Endothelial cell of umbilical vein (primary cell): ENCODE measurements at regions not wholly inside any gene's neighbourhood (a gene's known extent, or its start where the extent isn't known, plus 50 kb on each side); places are given as distances from the start of the nearest gene placed in this dataset.
"Not testable (repeated sequence)": the region's sequence is repeated elsewhere in the genome, so short reads cannot be mapped to it uniquely, and the experiment has no call there.

Experiments used
- BruUV-seq: library from RNA; stranded (reverse); fragments of 400-500 nt; replicated peaks from 2 replicates; lab custom pipeline; 2021; lab: Mats Ljungman, UMichigan
- CTCF ChIA-PET: fragments of 300-600, 350-600 bp; sonication (Branson Sonifier 250); formaldehyde crosslinking; loops from one replicate; lab custom pipeline; 2021; ENCODE audit warnings: antibody characterized with exemption, inconsistent platforms; lab: Charles Lee
- POLR2A ChIA-PET: fragments of 300-600, 350-600 bp; sonication (Branson Sonifier 250); formaldehyde crosslinking; loops from one replicate; lab custom pipeline; 2021; ENCODE audit warnings: antibody characterized with exemption, inconsistent platforms; lab: Charles Lee
- DNase-seq: peaks from one replicate; pipeline ENCODE4 v3.0.0-alpha.2; 2011; ENCODE audit warnings: low read depth, low spot score
- FAIRE-seq: peaks from 2 replicates; lab custom pipeline; 2011; peaks lifted over from hg19 to GRCh38; lab: Jason Lieb, UNC
- H2AFZ ChIP-seq: 2 replicates; pipeline ENCODE4 v1.6.0; 2012; ENCODE audit warnings: low read depth, low read length, control low read depth, inconsistent platforms
- H3K27ac ChIP-seq: 2 replicates; pipeline ENCODE4 v1.5.1; 2011; ENCODE audit warnings: low read depth, mild to moderate bottlenecking, control low read depth, low read length, moderate library complexity; ENCODE audit not compliant: insufficient read depth
- H3K27me3 ChIP-seq, 2 experiments: 2 replicates each; pipeline versions ENCODE4 v1.6.0 to v1.6.1; 2011; ENCODE audit warnings: low read length in 2 of 2, mixed read lengths in 1 of 2; ENCODE audit not compliant: control insufficient read depth in 2 of 2, insufficient read depth in 2 of 2
- H3K36me3 ChIP-seq, 2 experiments: 2 replicates in 1 of 2; 3 replicates in 1 of 2; pipeline ENCODE4 v1.5.1; 2011; ENCODE audit warnings: low read length in 2 of 2, mild to moderate bottlenecking in 1 of 2, moderate library complexity in 1 of 2; ENCODE audit not compliant: control insufficient read depth in 2 of 2, insufficient read depth in 2 of 2; ENCODE audit errors: extremely low read depth in 1 of 2
- H3K4me1 ChIP-seq: 3 replicates; pipeline ENCODE4 v1.5.1; 2011; ENCODE audit warnings: mild to moderate bottlenecking, low read length; ENCODE audit not compliant: control insufficient read depth, insufficient read depth; ENCODE audit errors: extremely low read depth
- H3K4me2 ChIP-seq: 2 replicates; pipeline ENCODE4 v1.6.1; 2011; ENCODE audit warnings: low read length, control low read depth, mixed read lengths; ENCODE audit not compliant: insufficient read depth
- H3K4me3 ChIP-seq, 3 experiments: fragments of 200-600 bp in 1 of 3; sonication (generic), shearing (Covaris generic) in 1 of 3; replicated peaks in 1 of 3; 2 replicates each; pipeline ENCODE4 v1.5.1; 2011 to 2016; ENCODE audit warnings: control low read depth in 3 of 3, low read length in 3 of 3, mild to moderate bottlenecking in 2 of 3, inconsistent platforms in 1 of 3, low read depth in 1 of 3, moderate library complexity in 1 of 3; ENCODE audit not compliant: insufficient read depth in 1 of 3
- H3K79me2 ChIP-seq: 2 replicates; pipeline ENCODE4 v1.6.0; 2012; ENCODE audit warnings: low read length, inconsistent platforms; ENCODE audit not compliant: control insufficient read depth, insufficient read depth
- H3K9ac ChIP-seq: replicated peaks from 2 replicates; pipeline ENCODE3; 2011; ENCODE audit warnings: low read length, control low read depth; ENCODE audit not compliant: insufficient read depth; ENCODE audit errors: extremely low read depth
- H3K9me1 ChIP-seq: replicated peaks from 3 replicates; pipeline ENCODE4 v1.6.0; 2011; ENCODE audit warnings: mild to moderate bottlenecking, low read length; ENCODE audit not compliant: control insufficient read depth, insufficient read depth; ENCODE audit errors: extremely low read depth
- H3K9me3 ChIP-seq: replicated peaks from 2 replicates; pipeline ENCODE4 v1.5.1; 2012; ENCODE audit warnings: low read length, inconsistent platforms; ENCODE audit not compliant: control insufficient read depth, insufficient read depth
- H4K20me1 ChIP-seq: replicated peaks from 2 replicates; pipeline ENCODE3; 2011; ENCODE audit warnings: mild to moderate bottlenecking, low read length; ENCODE audit not compliant: control insufficient read depth, insufficient read depth; ENCODE audit errors: extremely low read depth
- CTCF ChIP-seq, 2 donors: IDR thresholded peaks; 1 replicate in 1 of 2; 2 replicates in 1 of 2; pipeline ENCODE4 v1.5.1; 2011; ENCODE audit warnings: low read length in 2 of 2, mild to moderate bottlenecking in 2 of 2, moderate library complexity in 2 of 2, control low read depth in 1 of 2, inconsistent platforms in 1 of 2, low read depth in 1 of 2; ENCODE audit not compliant: insufficient read depth in 1 of 2; ENCODE audit errors: extremely low read depth in 1 of 2
- EZH2 ChIP-seq: IDR thresholded peaks from 2 replicates; pipeline ENCODE4 v1.6.1; 2012; ENCODE audit warnings: borderline replicate concordance, low read depth, mild to moderate bottlenecking, moderate library complexity, low read length, inconsistent platforms; ENCODE audit not compliant: severe bottlenecking
- FOS ChIP-seq: IDR thresholded peaks from 2 replicates; pipeline ENCODE4 v1.6.1; 2011; ENCODE audit warnings: mild to moderate bottlenecking, low read length, moderate library complexity, borderline replicate concordance; ENCODE audit not compliant: insufficient read depth
- GATA2 ChIP-seq: IDR thresholded peaks from 2 replicates; pipeline ENCODE4 v1.7.0; 2011; ENCODE audit warnings: low read depth, mild to moderate bottlenecking, moderate library complexity, mixed read lengths, low read length; ENCODE audit not compliant: insufficient read length, insufficient read depth
- JUN ChIP-seq: IDR thresholded peaks from 2 replicates; pipeline ENCODE4 v1.6.1; 2011; ENCODE audit warnings: borderline replicate concordance, low read depth; ENCODE audit not compliant: insufficient read length, insufficient read depth
- MYC ChIP-seq: IDR thresholded peaks from one replicate; pipeline ENCODE4 v1.6.1; 2011; ENCODE audit warnings: mild to moderate bottlenecking, low read depth, low read length
- POLR2A ChIP-seq: IDR thresholded peaks from 2 replicates; pipeline ENCODE4 v1.6.1; 2012; ENCODE audit warnings: low read depth, mild to moderate bottlenecking, control low read depth, low read length
- POLR2AphosphoS5 ChIP-seq: IDR thresholded peaks from 2 replicates; pipeline ENCODE4 v1.6.1; 2012; ENCODE audit warnings: low read depth, mild to moderate bottlenecking, control low read depth, low read length, moderate library complexity; ENCODE audit not compliant: insufficient read depth
- dilution Hi-C: fragments of 300-500 bp; cut with MboI; formaldehyde crosslinking; loops from one replicate; pipeline ENCODE4 v1.15.0; 2019; ENCODE audit warnings: low sequenced_read_pairs; ENCODE audit not compliant: extremely low pct_ligation_motif_present
- intact Hi-C: fragments of 100-400 bp; cut with micrococcal nuclease; formaldehyde crosslinking; loops from one replicate; pipeline ENCODE4 v1.10.0; 2022
- TF ChIP-seq, protein P1 (sequence below): IDR thresholded peaks from 2 replicates; pipeline ENCODE4 v1.6.1; 2011; ENCODE audit not compliant: insufficient read depth, insufficient read length

GRCh38 chr20:60192326-60192725 lies 234.1 kb downstream of the CDH26 start:
- H3K9ac ChIP-seq: no peak overlapping the region
- no peaks in the 10 kb centered on the region for H3K27me3 ChIP-seq
- H3K27ac ChIP-seq: no peak overlapping the region
- no peaks in the 10 kb centered on the region for H3K79me2 ChIP-seq
- H3K36me3 ChIP-seq: no peaks in the 10 kb centered on the region
- intact Hi-C loops: no loop called here
- no peak overlapping the region for H2AFZ ChIP-seq
- no TSS peak for BruUV-seq
- ChIA-PET CTCF (no interaction called here), POLR2A (no interaction called here)
- H3K4me1 ChIP-seq: no peaks in the 10 kb centered on the region
- DNase-seq (no peak), FAIRE-seq (no peak)
- peaks cover 4% of the 10 kb centered on the region for H3K9me3 ChIP-seq
- H4K20me1 ChIP-seq: no peaks in the 10 kb centered on the region
- H3K4me2 ChIP-seq: no peak overlapping the region
- dilution Hi-C loops: no loop called here
- H3K9me1 ChIP-seq: no peaks in the 10 kb centered on the region
- no peak overlapping the region for H3K4me3 ChIP-seq
- TF ChIP-seq EZH2 (no peak), FOS (no peak), POLR2A (no peak), CTCF (IDR thresholded peaks at IDR 0.05; ENCODE audit: extremely low read depth in 1 of 2, insufficient read depth in 1 of 2, low read depth in 1 of 2, low read length in 2 of 2) (no peak), GATA2 (no peak), MYC (no peak), POLR2AphosphoS5 (no peak), JUN (no peak)
- TF ChIP-seq, protein P1, sequence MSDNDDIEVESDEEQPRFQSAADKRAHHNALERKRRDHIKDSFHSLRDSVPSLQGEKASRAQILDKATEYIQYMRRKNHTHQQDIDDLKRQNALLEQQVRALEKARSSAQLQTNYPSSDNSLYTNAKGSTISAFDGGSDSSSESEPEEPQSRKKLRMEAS: no peak

DNA sequence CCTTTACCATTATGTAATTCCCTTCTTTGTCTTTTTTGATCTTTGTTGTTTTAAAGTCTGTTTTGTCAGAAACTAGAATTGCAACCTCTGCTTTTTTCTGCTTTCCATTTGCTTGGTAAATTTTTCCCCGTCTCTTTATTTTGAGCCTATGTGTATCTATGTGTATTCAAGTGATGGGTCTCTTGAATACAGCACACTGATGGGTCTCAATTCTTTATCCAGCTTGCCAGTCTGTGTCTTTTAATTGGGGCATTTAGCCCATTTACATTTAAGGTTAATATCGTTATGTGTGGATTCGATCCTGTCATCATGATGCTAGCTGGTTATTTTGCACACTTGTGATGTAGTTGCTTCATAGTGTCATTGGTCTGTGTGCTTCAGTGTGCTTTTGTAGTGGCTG lies 240.9 kb downstream of the CDH26 start:
- H3K27me3 ChIP-seq, BruUV-seq, CTCF ChIA-PET, H2AFZ ChIP-seq, H3K36me3 ChIP-seq, FAIRE-seq, H3K27ac ChIP-seq, intact Hi-C loops, DNase-seq, H4K20me1 ChIP-seq, H3K4me2 ChIP-seq, H3K9me1 ChIP-seq, H3K9me3 ChIP-seq, H3K4me1 ChIP-seq, H3K79me2 ChIP-seq, H3K4me3 ChIP-seq, dilution Hi-C loops, POLR2A ChIA-PET, H3K9ac ChIP-seq: not testable (repeated sequence)
